ENCODE measurements at regions not wholly inside any gene's neighbourhood (a gene's known extent, or its start where the extent isn't known, plus 50 kb on each side); places are given as distances from the start of the nearest gene placed in this dataset.

DNA sequence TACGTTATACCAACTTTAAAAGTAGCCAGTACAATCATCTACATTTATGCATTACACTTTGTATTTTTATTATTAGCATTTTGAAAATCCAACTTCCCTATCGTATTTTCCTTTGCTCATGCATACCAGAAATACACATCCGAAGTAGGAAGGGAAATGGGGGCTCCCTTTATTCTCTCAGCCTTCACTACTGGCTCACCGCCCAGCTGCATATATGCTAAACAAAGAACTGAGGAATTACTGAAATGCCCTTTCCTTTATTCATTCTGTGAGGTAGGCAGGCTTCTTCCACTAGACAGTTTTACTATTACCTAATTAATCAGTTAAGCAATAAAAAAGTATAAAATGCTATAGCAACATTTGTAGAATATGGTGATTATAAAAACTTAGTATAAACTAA, 291.6 kb downstream of the KLF12 start:
- no peak for TF ChIP-seq CTCF (IDR thresholded peaks at IDR 0.05)
- no peak for DNase-seq

GRCh38 chr13:73842184-73842583, 292.0 kb downstream of the KLF12 start:
- H3K4me1 ChIP-seq = no peaks in the 10 kb centered on the region
- no peak for TF ChIP-seq CTCF (IDR thresholded peaks at IDR 0.05)
- H3K27ac ChIP-seq = no peak overlapping the region
- no peaks in the 10 kb centered on the region for H3K9me3 ChIP-seq
- WGBS, 3 donors = 94 to 97% (median 95%) methylated on average over 5 of the region's 5 CpGs
- H3K4me3 ChIP-seq = no peak overlapping the region
- DNase-seq (no peak), ATAC-seq (no peak)
- H3K27me3 ChIP-seq (ENCODE audit: insufficient read depth in 3 of 3, low read length in 2 of 3) = no peaks in the 10 kb centered on the region
- peaks cover 0 to 7% of the 10 kb centered on the region in 2 donors for H3K36me3 ChIP-seq (ENCODE audit: insufficient read depth in 1 of 2, low read depth in 1 of 2)
- intact Hi-C loops (cut with DNase I) = no loop called here

More for the DNA sequence above, 291.6 kb downstream of the KLF12 start:
- no peak for ATAC-seq
- Histone ChIP-seq H3K4me1 (no peaks in the 10 kb centered on the region), H3K9me3 (no peaks in the 10 kb centered on the region), H3K27ac (no peak overlapping the region), H3K4me3 (no peak overlapping the region), H3K36me3 (ENCODE audit: insufficient read depth in 1 of 2, low read depth in 1 of 2) (peaks cover 0 to 7% of the 10 kb centered on the region in 2 donors), H3K27me3 (ENCODE audit: insufficient read depth in 3 of 3, low read length in 2 of 3) (no peaks in the 10 kb centered on the region)
- intact Hi-C loops (cut with DNase I) = no loop called here
- 80 to 84% (median 83%) methylated on average over 4 of the region's 4 CpGs for WGBS, 3 donors

DNA sequence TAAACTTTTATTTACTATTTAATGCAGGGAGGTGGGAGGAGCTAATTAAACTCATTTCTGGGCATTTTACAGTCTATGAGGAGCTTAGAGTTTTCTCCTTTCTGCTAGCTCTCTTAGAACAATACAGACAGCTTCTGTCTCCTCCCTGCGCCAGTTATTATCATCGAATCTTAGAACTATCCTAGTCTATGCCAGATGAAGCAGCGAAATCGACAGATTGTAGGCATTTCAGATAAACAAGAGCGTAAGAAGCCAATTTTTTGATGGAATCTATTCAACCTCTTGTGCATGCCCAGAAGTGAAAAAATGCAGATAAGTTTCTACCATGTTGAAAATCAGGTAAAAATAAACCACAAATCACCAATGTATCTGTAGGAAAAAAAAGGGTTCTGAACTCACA, 297.1 kb downstream of the KLF12 start:
- Histone ChIP-seq H3K36me3 (ENCODE audit: insufficient read depth in 1 of 2, low read depth in 1 of 2) (no peaks in the 10 kb centered on the region), H3K27ac (no peak overlapping the region), H3K27me3 (ENCODE audit: insufficient read depth in 3 of 3, low read length in 2 of 3) (no peaks in the 10 kb centered on the region), H3K4me1 (peaks cover 4% of the 10 kb centered on the region), H3K4me3 (no peak overlapping the region), H3K9me3 (no peaks in the 10 kb centered on the region)
- 74 to 82% (median 75%) methylated on average over 5 of the region's 5 CpGs for WGBS, 3 donors
- TF ChIP-seq CTCF (IDR thresholded peaks at IDR 0.05) = no peak
- no peak for DNase-seq
- intact Hi-C loops (cut with DNase I) = loop anchor here (10.0 kb wide), 2 partner anchors 298 to 1378 kb away; partner anchors contain the start of gene KLF12 (in 2 of the 2)
- no peak for ATAC-seq

DNA sequence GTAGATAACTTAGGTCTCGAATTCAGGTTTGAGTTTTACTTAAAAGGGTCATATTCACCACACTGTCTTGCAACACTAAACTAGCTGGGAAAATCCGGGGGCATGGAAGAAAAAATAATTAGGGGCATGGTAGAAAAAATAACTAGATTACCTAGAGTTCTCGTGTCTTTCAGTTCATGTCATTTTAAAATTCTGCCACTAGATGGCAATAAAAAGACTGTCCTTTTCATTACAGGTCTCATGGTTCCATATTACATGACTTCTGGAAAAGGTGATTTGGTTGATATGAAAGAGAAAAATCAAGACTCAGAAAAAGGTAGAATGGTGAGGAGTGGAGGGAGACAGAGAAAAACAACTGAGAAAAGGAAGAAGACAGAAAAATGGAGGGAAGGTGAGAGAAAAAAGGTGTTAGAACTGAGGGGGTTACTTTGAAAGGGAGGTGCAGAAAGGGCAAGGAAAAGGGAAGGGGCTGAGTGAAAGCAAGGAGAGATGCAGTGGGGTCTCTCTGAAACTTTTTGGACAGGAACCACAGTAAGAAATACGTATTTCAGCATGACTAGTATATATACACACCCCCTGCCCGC, 299.0 kb downstream of the KLF12 start:
- intact Hi-C loops (cut with DNase I) = loop anchor here (2.0 to 10.0 kb wide), 3 partner anchors 300 to 1380 kb away; partner anchors contain the start of gene KLF12 (in 2 of the 2)
- Histone ChIP-seq H3K4me3 (no peak overlapping the region), H3K4me1 (peaks cover 4% of the 10 kb centered on the region), H3K27me3 (ENCODE audit: insufficient read depth in 3 of 3, low read length in 2 of 3) (no peaks in the 10 kb centered on the region), H3K36me3 (ENCODE audit: insufficient read depth in 1 of 2, low read depth in 1 of 2) (no peaks in the 10 kb centered on the region), H3K9me3 (no peaks in the 10 kb centered on the region), H3K27ac (no peak overlapping the region)
- 49 to 58% (median 52%) methylated on average over 5 of the region's 5 CpGs for WGBS, 3 donors
- DNase-seq = no peak
- peak; percentile 70 for TF ChIP-seq CTCF (IDR thresholded peaks at IDR 0.05)
- ATAC-seq = peak in 2 of 4 donors; percentile 68 to 75
